ENCODE measurements at regions not wholly inside any gene's neighbourhood (a gene's known extent, or its start where the extent isn't known, plus 50 kb on each side); places are given as distances from the start of the nearest gene placed in this dataset.
"Not testable (repeated sequence)": the region's sequence is repeated elsewhere in the genome, so short reads cannot be mapped to it uniquely, and the experiment has no call there.

- H3K4me3 ChIP-seq (ENCODE audit: extremely low read depth, insufficient read depth, low read length, poor library complexity, severe bottlenecking); H3K36me3 ChIP-seq (ENCODE audit: control insufficient read depth, insufficient read depth, low read length); H3K4me1 ChIP-seq (ENCODE audit: control insufficient read depth, insufficient read depth, low read length, poor library complexity, severe bottlenecking); H3K27ac ChIP-seq (ENCODE audit: low read depth, low read length, severe bottlenecking): not testable (repeated sequence)
- 43 to 46% methylated on average over 3 of the region's 3 CpGs for WGBS, 2 experiments (ENCODE audit: insufficient coverage in 2 of 2)
- H3K9me3 ChIP-seq (ENCODE audit: control insufficient read depth, low read length) = peaks cover 47% of the 10 kb centered on the region
These were observed 1430.4 kb downstream of the TSPY10 start for GRCh38 chrY:10958122-10958521.

- no peak overlapping the region for H3K4me3 ChIP-seq (ENCODE audit: extremely low read depth, insufficient read depth, low read length, poor library complexity, severe bottlenecking)
- 50 to 81% methylated on average over 9 to 10 of the region's 10 CpGs for WGBS, 2 experiments (ENCODE audit: insufficient coverage in 2 of 2)
- H3K4me1 ChIP-seq (ENCODE audit: control insufficient read depth, insufficient read depth, low read length, poor library complexity, severe bottlenecking) = no peaks in the 10 kb centered on the region
- H3K36me3 ChIP-seq (ENCODE audit: control insufficient read depth, insufficient read depth, low read length) = no peaks in the 10 kb centered on the region
- H3K9me3 ChIP-seq (ENCODE audit: control insufficient read depth, low read length) = peaks cover 63% of the 10 kb centered on the region
- H3K27ac ChIP-seq (ENCODE audit: low read depth, low read length, severe bottlenecking) = no peak overlapping the region
These were observed 1445.7 kb downstream of the TSPY10 start for GRCh38 chrY:10973422-10973821.

- 61 to 66% methylated on average over 2 of the region's 2 CpGs for WGBS, 2 experiments (ENCODE audit: insufficient coverage in 2 of 2)
- Histone ChIP-seq H3K27ac (ENCODE audit: low read depth, low read length, severe bottlenecking) (no peak overlapping the region), H3K9me3 (ENCODE audit: control insufficient read depth, low read length) (peaks cover 70% of the 10 kb centered on the region), H3K36me3 (ENCODE audit: control insufficient read depth, insufficient read depth, low read length) (no peaks in the 10 kb centered on the region), H3K4me3 (ENCODE audit: extremely low read depth, insufficient read depth, low read length, poor library complexity, severe bottlenecking) (no peak overlapping the region), H3K4me1 (ENCODE audit: control insufficient read depth, insufficient read depth, low read length, poor library complexity, severe bottlenecking) (no peaks in the 10 kb centered on the region)
These were observed 1459.0 kb downstream of the TSPY10 start for GRCh38 chrY:10986655-10987054.

GRCh38 chrY:10987626-10988025, 1459.9 kb downstream of the TSPY10 start:
- H3K27ac ChIP-seq (ENCODE audit: low read depth, low read length, severe bottlenecking) = no peak overlapping the region
- H3K36me3 ChIP-seq (ENCODE audit: control insufficient read depth, insufficient read depth, low read length) = no peaks in the 10 kb centered on the region
- no peaks in the 10 kb centered on the region for H3K4me1 ChIP-seq (ENCODE audit: control insufficient read depth, insufficient read depth, low read length, poor library complexity, severe bottlenecking)
- H3K9me3 ChIP-seq (ENCODE audit: control insufficient read depth, low read length) = peaks cover 75% of the 10 kb centered on the region
- H3K4me3 ChIP-seq (ENCODE audit: extremely low read depth, insufficient read depth, low read length, poor library complexity, severe bottlenecking) = no peak overlapping the region
- 17 to 43% methylated on average over 1 of the region's 1 CpG for WGBS, 2 experiments (ENCODE audit: insufficient coverage in 2 of 2)

GRCh38 chrY:10993955-10994354, 1466.3 kb downstream of the TSPY10 start:
- H3K4me3 ChIP-seq (ENCODE audit: extremely low read depth, insufficient read depth, low read length, poor library complexity, severe bottlenecking) = no peak overlapping the region
- no peaks in the 10 kb centered on the region for H3K4me1 ChIP-seq (ENCODE audit: control insufficient read depth, insufficient read depth, low read length, poor library complexity, severe bottlenecking)
- H3K27ac ChIP-seq (ENCODE audit: low read depth, low read length, severe bottlenecking) = no peak overlapping the region
- peaks cover 77% of the 10 kb centered on the region for H3K9me3 ChIP-seq (ENCODE audit: control insufficient read depth, low read length)
- 42 to 67% methylated on average over 1 to 2 of the region's 2 CpGs for WGBS, 2 experiments (ENCODE audit: insufficient coverage in 2 of 2)
- no peaks in the 10 kb centered on the region for H3K36me3 ChIP-seq (ENCODE audit: control insufficient read depth, insufficient read depth, low read length)

- H3K9me3 ChIP-seq (ENCODE audit: control insufficient read depth, low read length) = peaks cover 67% of the 10 kb centered on the region
- not testable (repeated sequence) for H3K27ac ChIP-seq (ENCODE audit: low read depth, low read length, severe bottlenecking); H3K36me3 ChIP-seq (ENCODE audit: control insufficient read depth, insufficient read depth, low read length); H3K4me1 ChIP-seq (ENCODE audit: control insufficient read depth, insufficient read depth, low read length, poor library complexity, severe bottlenecking); H3K4me3 ChIP-seq (ENCODE audit: extremely low read depth, insufficient read depth, low read length, poor library complexity, severe bottlenecking)
- 46 to 53% methylated on average over 4 to 5 of the region's 5 CpGs for WGBS, 2 experiments (ENCODE audit: insufficient coverage in 2 of 2)
These were observed 1472.0 kb downstream of the TSPY10 start for GRCh38 chrY:10999715-11000114.

GRCh38 chrY:11014229-11014628, 1486.5 kb downstream of the TSPY10 start:
- H3K4me1 ChIP-seq (ENCODE audit: control insufficient read depth, insufficient read depth, low read length, poor library complexity, severe bottlenecking); H3K27ac ChIP-seq (ENCODE audit: low read depth, low read length, severe bottlenecking); H3K4me3 ChIP-seq (ENCODE audit: extremely low read depth, insufficient read depth, low read length, poor library complexity, severe bottlenecking); H3K36me3 ChIP-seq (ENCODE audit: control insufficient read depth, insufficient read depth, low read length): not testable (repeated sequence)
- 50 to 64% methylated on average over 1 to 3 of the region's 3 CpGs for WGBS, 2 experiments (ENCODE audit: insufficient coverage in 2 of 2)
- H3K9me3 ChIP-seq (ENCODE audit: control insufficient read depth, low read length) = peaks cover 43% of the 10 kb centered on the region

GRCh38 chrY:11022734-11023133, 1495.1 kb downstream of the TSPY10 start:
- no peak overlapping the region for H3K27ac ChIP-seq (ENCODE audit: low read depth, low read length, severe bottlenecking)
- no peak overlapping the region for H3K4me3 ChIP-seq (ENCODE audit: extremely low read depth, insufficient read depth, low read length, poor library complexity, severe bottlenecking)
- 76 to 82% methylated on average over 1 of the region's 1 CpG for WGBS, 2 experiments (ENCODE audit: insufficient coverage in 2 of 2)
- no peaks in the 10 kb centered on the region for H3K36me3 ChIP-seq (ENCODE audit: control insufficient read depth, insufficient read depth, low read length)
- no peaks in the 10 kb centered on the region for H3K4me1 ChIP-seq (ENCODE audit: control insufficient read depth, insufficient read depth, low read length, poor library complexity, severe bottlenecking)
- H3K9me3 ChIP-seq (ENCODE audit: control insufficient read depth, low read length) = peaks cover 36% of the 10 kb centered on the region

GRCh38 chrY:11044234-11044883, 1516.7 kb downstream of the TSPY10 start:
- no peak overlapping the region for H3K4me3 ChIP-seq (ENCODE audit: extremely low read depth, insufficient read depth, low read length, poor library complexity, severe bottlenecking)
- H3K36me3 ChIP-seq (ENCODE audit: control insufficient read depth, insufficient read depth, low read length) = no peaks in the 10 kb centered on the region
- no peaks in the 10 kb centered on the region for H3K4me1 ChIP-seq (ENCODE audit: control insufficient read depth, insufficient read depth, low read length, poor library complexity, severe bottlenecking)
- H3K9me3 ChIP-seq (ENCODE audit: control insufficient read depth, low read length) = peaks cover 15% of the 10 kb centered on the region
- H3K27ac ChIP-seq (ENCODE audit: low read depth, low read length, severe bottlenecking) = no peak overlapping the region
- WGBS, 2 experiments (ENCODE audit: insufficient coverage in 2 of 2) = 0% methylated on average over 1 of the region's 7 CpGs; no CpG with 5 or more reads in 1 of the 2 experiments

- H3K4me3 ChIP-seq (ENCODE audit: extremely low read depth, insufficient read depth, low read length, poor library complexity, severe bottlenecking) = no peak overlapping the region
- H3K4me1 ChIP-seq (ENCODE audit: control insufficient read depth, insufficient read depth, low read length, poor library complexity, severe bottlenecking) = no peaks in the 10 kb centered on the region
- no peak overlapping the region for H3K27ac ChIP-seq (ENCODE audit: low read depth, low read length, severe bottlenecking)
- H3K9me3 ChIP-seq (ENCODE audit: control insufficient read depth, low read length) = no peaks in the 10 kb centered on the region
- H3K36me3 ChIP-seq (ENCODE audit: control insufficient read depth, insufficient read depth, low read length) = no peaks in the 10 kb centered on the region
- 60 to 64% methylated on average over 2 of the region's 9 CpGs for WGBS, 2 experiments (ENCODE audit: insufficient coverage in 2 of 2)
These were observed 1535.8 kb downstream of the TSPY10 start for GRCh38 chrY:11063486-11063885.

- Histone ChIP-seq H3K4me1 (ENCODE audit: control insufficient read depth, insufficient read depth, low read length, poor library complexity, severe bottlenecking) (no peaks in the 10 kb centered on the region), H3K9me3 (ENCODE audit: control insufficient read depth, low read length) (no peaks in the 10 kb centered on the region), H3K4me3 (ENCODE audit: extremely low read depth, insufficient read depth, low read length, poor library complexity, severe bottlenecking) (no peak overlapping the region), H3K27ac (ENCODE audit: low read depth, low read length, severe bottlenecking) (no peak overlapping the region), H3K36me3 (ENCODE audit: control insufficient read depth, insufficient read depth, low read length) (no peaks in the 10 kb centered on the region)
- no CpG with 5 or more reads among the region's 2 CpGs for WGBS, 2 experiments (ENCODE audit: insufficient coverage in 2 of 2)
These were observed 1536.3 kb downstream of the TSPY10 start for GRCh38 chrY:11063960-11064359.
